Body of pancreas (tissue), 4 donors: ENCODE measurements at regions not wholly inside any gene's neighbourhood (a gene's known extent, or its start where the extent isn't known, plus 50 kb on each side); places are given as distances from the start of the nearest gene placed in this dataset.

Experiments
- ATAC-seq: fragments of 150-250 bp; one replicate; pipeline ENCODE4 v1.9.1; 2016
- DNase-seq, 4 donors: peaks; one replicate each; pipeline ENCODE4 v3.0.0-alpha.2; 2019
- H3K27ac ChIP-seq, 4 donors: fragments of 200-600 bp; sonication (generic); 1 replicate in 3 of 4; 2 replicates in 1 of 4; pipeline versions ENCODE4 v1.5.1 to v1.6.1; 2016 to 2019; ENCODE audit warnings: mild to moderate bottlenecking in 1 of 4, mixed read lengths in 1 of 4, moderate library complexity in 1 of 4
- H3K27me3 ChIP-seq, 2 donors: fragments of 200-600 bp; sonication (generic); one replicate each; pipeline ENCODE4 v1.6.0; 2016; ENCODE audit warnings: mild to moderate bottlenecking in 1 of 2
- H3K36me3 ChIP-seq, 2 donors: fragments of 200-600 bp; sonication (generic); replicated peaks in 1 of 2; 2 replicates each; pipeline ENCODE4 v1.5.1; 2016; ENCODE audit warnings: low read depth in 2 of 2; ENCODE audit not compliant: insufficient read depth in 1 of 2
- H3K4me1 ChIP-seq: fragments of 200-600 bp; sonication (generic); one replicate; pipeline ENCODE4 v1.6.0; 2016
- H3K4me3 ChIP-seq, 2 donors: fragments of 200-600 bp; sonication (generic); 1 replicate in 1 of 2; 2 replicates in 1 of 2; pipeline ENCODE4 v1.5.1; 2016 to 2019
- H3K9me3 ChIP-seq, 3 donors: fragments of 200-600 bp; sonication (generic); 1 replicate in 2 of 3; 2 replicates in 1 of 3; pipeline ENCODE4 v1.5.1; 2016
- POLR2A ChIP-seq, 3 donors: fragments of 450-650 bp; IDR thresholded peaks; one replicate each; pipeline ENCODE4 v1.6.1; 2016; ENCODE audit warnings: antibody characterized with exemption in 3 of 3, mild to moderate bottlenecking in 2 of 3
- WGBS, 2 donors: methylation state at CpG; one replicate each; pipeline ENCODE4 v1.1.5; 2017; 5-methylcytosine and 5-hydroxymethylcytosine counted together
- intact Hi-C: fragments of 100-400 bp; cut with DNase I; formaldehyde crosslinking; loops from one replicate; pipeline ENCODE4 v1.15.1; 2023
- TF ChIP-seq, protein P1 (sequence below), 7 experiments: fragments of 450-650 bp in 4 of 7; fragments of 200-600 bp in 3 of 7; sonication (generic) in 3 of 7; IDR thresholded peaks; one replicate each; pipeline ENCODE4 v1.5.1; 2016 to 2019; ENCODE audit warnings: antibody characterized with exemption in 7 of 7

DNA sequence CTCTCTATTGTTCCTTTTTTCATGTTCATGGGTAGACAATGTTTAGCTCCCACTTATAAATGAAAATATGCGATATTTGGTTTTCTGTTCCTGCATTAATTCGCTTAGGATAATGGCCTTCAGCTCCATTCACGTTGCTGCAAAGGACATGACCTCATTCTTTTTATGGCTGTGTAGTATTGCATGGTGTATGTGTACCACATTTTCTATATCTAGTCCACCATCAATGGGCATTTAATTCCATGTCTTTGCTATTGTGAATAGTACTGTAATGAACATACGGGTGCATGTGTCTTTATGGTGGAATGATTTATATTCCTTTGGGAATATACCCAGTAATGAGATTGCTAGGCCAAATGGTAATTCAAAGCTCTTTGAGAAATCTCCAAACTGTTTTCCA is 392.0 kb downstream of the EFNA5 start:
- H3K27me3 ChIP-seq = no peaks in the 10 kb centered on the region
- DNase-seq = no peak
- H3K36me3 ChIP-seq = no peaks in the 10 kb centered on the region
- H3K4me1 ChIP-seq = no peaks in the 10 kb centered on the region
- no peak overlapping the region for H3K4me3 ChIP-seq
- H3K9me3 ChIP-seq = no peaks in the 10 kb centered on the region
- no peak for ATAC-seq
- 51 to 72% methylated on average over 4 of the region's 4 CpGs for WGBS, 2 donors
- no peak overlapping the region for H3K27ac ChIP-seq
- intact Hi-C loops = no loop called here
- no peak for TF ChIP-seq POLR2A (IDR thresholded peaks at IDR 0.05)
- TF ChIP-seq, protein P1, sequence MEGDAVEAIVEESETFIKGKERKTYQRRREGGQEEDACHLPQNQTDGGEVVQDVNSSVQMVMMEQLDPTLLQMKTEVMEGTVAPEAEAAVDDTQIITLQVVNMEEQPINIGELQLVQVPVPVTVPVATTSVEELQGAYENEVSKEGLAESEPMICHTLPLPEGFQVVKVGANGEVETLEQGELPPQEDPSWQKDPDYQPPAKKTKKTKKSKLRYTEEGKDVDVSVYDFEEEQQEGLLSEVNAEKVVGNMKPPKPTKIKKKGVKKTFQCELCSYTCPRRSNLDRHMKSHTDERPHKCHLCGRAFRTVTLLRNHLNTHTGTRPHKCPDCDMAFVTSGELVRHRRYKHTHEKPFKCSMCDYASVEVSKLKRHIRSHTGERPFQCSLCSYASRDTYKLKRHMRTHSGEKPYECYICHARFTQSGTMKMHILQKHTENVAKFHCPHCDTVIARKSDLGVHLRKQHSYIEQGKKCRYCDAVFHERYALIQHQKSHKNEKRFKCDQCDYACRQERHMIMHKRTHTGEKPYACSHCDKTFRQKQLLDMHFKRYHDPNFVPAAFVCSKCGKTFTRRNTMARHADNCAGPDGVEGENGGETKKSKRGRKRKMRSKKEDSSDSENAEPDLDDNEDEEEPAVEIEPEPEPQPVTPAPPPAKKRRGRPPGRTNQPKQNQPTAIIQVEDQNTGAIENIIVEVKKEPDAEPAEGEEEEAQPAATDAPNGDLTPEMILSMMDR (IDR thresholded peaks at IDR 0.05) = no peak

GRCh38 chr5:107277485-107278125 is 393.1 kb downstream of the EFNA5 start:
- H3K27ac ChIP-seq = no peak overlapping the region
- DNase-seq = no peak
- H3K9me3 ChIP-seq = no peaks in the 10 kb centered on the region
- 79 to 80% methylated on average over 5 of the region's 5 CpGs for WGBS, 2 donors
- H3K4me3 ChIP-seq = no peak overlapping the region
- no peaks in the 10 kb centered on the region for H3K4me1 ChIP-seq
- no peaks in the 10 kb centered on the region for H3K36me3 ChIP-seq
- no peak for ATAC-seq
- TF ChIP-seq, protein P1 (IDR thresholded peaks at IDR 0.05) = no peak
- no peak for TF ChIP-seq POLR2A (IDR thresholded peaks at IDR 0.05)
- no peaks in the 10 kb centered on the region for H3K27me3 ChIP-seq
- intact Hi-C loops = no loop called here

DNA sequence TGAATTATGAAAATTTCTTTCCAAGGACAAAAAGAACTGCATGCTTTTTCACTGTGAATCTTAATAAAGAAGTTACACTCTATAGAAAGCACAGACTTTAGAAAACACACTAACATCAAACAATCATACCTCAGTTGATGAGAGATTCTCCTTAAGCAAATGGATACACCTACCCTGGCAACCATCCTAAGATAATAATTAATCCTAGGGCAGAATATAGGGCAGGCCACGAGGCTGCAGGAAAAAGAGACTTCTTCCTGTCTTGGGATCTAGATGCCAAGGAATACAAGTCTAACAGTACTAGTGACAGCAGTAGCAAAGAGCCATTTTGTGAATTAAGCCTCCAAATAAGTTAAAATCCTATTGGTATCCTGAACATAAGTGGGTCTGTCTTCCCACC is 395.4 kb downstream of the EFNA5 start:
- intact Hi-C loops = no loop called here

GRCh38 chr5:107274571-107274970 is 396.2 kb downstream of the EFNA5 start:
- Histone ChIP-seq H3K9me3 (no peaks in the 10 kb centered on the region), H3K4me3 (no peak overlapping the region), H3K36me3 (no peaks in the 10 kb centered on the region), H3K27me3 (no peaks in the 10 kb centered on the region), H3K27ac (no peak overlapping the region), H3K4me1 (no peaks in the 10 kb centered on the region)
- intact Hi-C loops = no loop called here
- TF ChIP-seq, protein P1 (IDR thresholded peaks at IDR 0.05) = no peak
- TF ChIP-seq POLR2A (IDR thresholded peaks at IDR 0.05) = no peak
- WGBS, 2 donors = 90 to 91% methylated on average over 1 of the region's 1 CpG
- ATAC-seq = no peak
- no peak for DNase-seq

More for the DNA sequence above, 395.4 kb downstream of the EFNA5 start:
- no peak overlapping the region for H3K4me3 ChIP-seq
- H3K9me3 ChIP-seq = no peaks in the 10 kb centered on the region
- H3K27me3 ChIP-seq = no peaks in the 10 kb centered on the region
- H3K27ac ChIP-seq = no peak overlapping the region
- no peaks in the 10 kb centered on the region for H3K36me3 ChIP-seq
- DNase-seq (no peak), ATAC-seq (no peak)
- no peaks in the 10 kb centered on the region for H3K4me1 ChIP-seq
- TF ChIP-seq POLR2A (IDR thresholded peaks at IDR 0.05) = no peak
- TF ChIP-seq, protein P1 (IDR thresholded peaks at IDR 0.05) = no peak
- 0 to 6% methylated on average over 1 of the region's 1 CpG for WGBS, 2 donors

DNA sequence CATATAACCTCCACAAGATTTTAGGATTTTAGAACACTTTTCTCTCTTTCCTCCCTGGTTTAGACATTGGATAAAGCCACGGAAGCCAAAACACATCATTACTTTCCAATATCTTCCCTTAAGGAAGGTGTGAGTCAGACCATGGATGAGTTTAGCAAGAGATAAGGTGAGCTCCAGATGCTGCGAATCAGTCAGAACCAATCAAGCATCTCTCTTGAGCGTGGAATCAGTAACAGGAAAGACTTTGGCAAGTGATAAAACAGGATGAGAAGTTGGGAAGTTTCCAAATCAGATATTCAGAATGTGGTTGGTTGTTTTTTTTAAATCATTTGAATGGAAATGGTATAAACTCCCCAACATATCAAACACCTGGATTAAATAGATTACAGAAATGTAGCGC is 397.8 kb downstream of the EFNA5 start:
- DNase-seq (no peak), ATAC-seq (no peak)
- Histone ChIP-seq H3K27me3 (no peaks in the 10 kb centered on the region), H3K36me3 (no peaks in the 10 kb centered on the region), H3K4me1 (no peaks in the 10 kb centered on the region), H3K27ac (no peak overlapping the region), H3K9me3 (no peaks in the 10 kb centered on the region), H3K4me3 (no peak overlapping the region)
- TF ChIP-seq, protein P1 (IDR thresholded peaks at IDR 0.05) = no peak
- 75 to 86% methylated on average over 4 of the region's 4 CpGs for WGBS, 2 donors
- intact Hi-C loops = no loop called here
